Ovary (tissue), 3 donors: ENCODE measurements at regions not wholly inside any gene's neighbourhood (a gene's known extent, or its start where the extent isn't known, plus 50 kb on each side); places are given as distances from the start of the nearest gene placed in this dataset.
"Not testable (repeated sequence)": the region's sequence is repeated elsewhere in the genome, so short reads cannot be mapped to it uniquely, and the experiment has no call there.

Source experiments
- EP300 ChIP-seq: sonication (generic); formaldehyde crosslinking; IDR thresholded peaks from one replicate; pipeline ENCODE4 v1.6.1; 2017; ENCODE audit warnings: antibody characterized with exemption
- POLR2A ChIP-seq: fragments of 450-650 bp; IDR thresholded peaks from one replicate; pipeline ENCODE4 v1.6.1; 2017; ENCODE audit warnings: antibody characterized with exemption, mild to moderate bottlenecking, moderate library complexity
- TF ChIP-seq, protein P1 (sequence below), 3 donors: fragments of 450-650 bp in 2 of 3; fragments of 200-600 bp in 1 of 3; IDR thresholded peaks; one replicate each; pipeline versions ENCODE4 v1.5.1 to v1.8.0; 2016 to 2022; ENCODE audit warnings: antibody characterized with exemption in 3 of 3, mild to moderate bottlenecking in 1 of 3
- donor health status: DM: no; HTN: no; CAD: no.

DNA sequence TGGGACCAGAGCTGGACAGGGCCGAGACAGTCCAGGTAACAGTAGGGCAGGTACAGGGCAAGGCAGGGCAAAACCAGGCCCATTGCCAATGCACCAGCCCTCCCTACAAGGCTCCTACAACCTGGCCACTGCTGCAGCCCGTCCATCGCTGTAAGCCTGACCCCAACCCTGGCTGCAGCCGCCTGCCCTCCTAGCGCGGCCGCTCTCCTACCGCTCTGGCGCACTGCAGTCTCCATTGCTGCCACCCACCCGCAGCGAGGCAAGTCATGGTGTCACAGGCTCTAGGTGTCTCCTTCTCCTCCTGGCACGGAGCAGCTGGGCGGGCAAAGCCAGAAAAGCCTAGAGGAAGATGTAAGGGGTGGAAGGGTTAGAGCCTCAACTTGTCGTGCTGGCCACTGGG lies 402.6 kb downstream of the ZNF33B start:
- TF ChIP-seq, protein P1, sequence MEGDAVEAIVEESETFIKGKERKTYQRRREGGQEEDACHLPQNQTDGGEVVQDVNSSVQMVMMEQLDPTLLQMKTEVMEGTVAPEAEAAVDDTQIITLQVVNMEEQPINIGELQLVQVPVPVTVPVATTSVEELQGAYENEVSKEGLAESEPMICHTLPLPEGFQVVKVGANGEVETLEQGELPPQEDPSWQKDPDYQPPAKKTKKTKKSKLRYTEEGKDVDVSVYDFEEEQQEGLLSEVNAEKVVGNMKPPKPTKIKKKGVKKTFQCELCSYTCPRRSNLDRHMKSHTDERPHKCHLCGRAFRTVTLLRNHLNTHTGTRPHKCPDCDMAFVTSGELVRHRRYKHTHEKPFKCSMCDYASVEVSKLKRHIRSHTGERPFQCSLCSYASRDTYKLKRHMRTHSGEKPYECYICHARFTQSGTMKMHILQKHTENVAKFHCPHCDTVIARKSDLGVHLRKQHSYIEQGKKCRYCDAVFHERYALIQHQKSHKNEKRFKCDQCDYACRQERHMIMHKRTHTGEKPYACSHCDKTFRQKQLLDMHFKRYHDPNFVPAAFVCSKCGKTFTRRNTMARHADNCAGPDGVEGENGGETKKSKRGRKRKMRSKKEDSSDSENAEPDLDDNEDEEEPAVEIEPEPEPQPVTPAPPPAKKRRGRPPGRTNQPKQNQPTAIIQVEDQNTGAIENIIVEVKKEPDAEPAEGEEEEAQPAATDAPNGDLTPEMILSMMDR (IDR thresholded peaks at IDR 0.05): not testable (repeated sequence)
- TF ChIP-seq EP300, POLR2A: not testable (repeated sequence)
